Nephron progenitor cell (in vitro differentiated cells): ENCODE measurements at regions not wholly inside any gene's neighbourhood (a gene's known extent, or its start where the extent isn't known, plus 50 kb on each side); places are given as distances from the start of the nearest gene placed in this dataset.

Source experiments
- DNase-seq: peaks from one replicate; pipeline ENCODE4 v3.0.0; 2021
- H3K27ac Mint-ChIP-seq: 2 replicates; pipeline ENCODE4 v1.8.0; 2021; ENCODE audit warnings: mild to moderate bottlenecking, moderate library complexity, mixed read lengths
- H3K27me3 Mint-ChIP-seq: 2 replicates; pipeline ENCODE4 v1.8.0; 2021; ENCODE audit warnings: mild to moderate bottlenecking, low read depth, mixed read lengths; ENCODE audit not compliant: poor library complexity
- H3K36me3 Mint-ChIP-seq: 2 replicates; pipeline ENCODE4 v1.8.0; 2021; ENCODE audit warnings: low read depth, mixed read lengths
- H3K4me1 Mint-ChIP-seq: 2 replicates; pipeline ENCODE4 v1.8.0; 2021; ENCODE audit warnings: mixed read lengths
- H3K4me3 Mint-ChIP-seq: 2 replicates; pipeline ENCODE4 v1.8.0; 2021; ENCODE audit warnings: mild to moderate bottlenecking, moderate library complexity, mixed read lengths
- H3K9me3 Mint-ChIP-seq: 2 replicates; pipeline ENCODE4 v1.8.0; 2021; ENCODE audit warnings: mild to moderate bottlenecking, moderate library complexity, mixed read lengths
- TF ChIP-seq, protein P1 (sequence below): fragments of 200-600 bp; sonication (generic); IDR thresholded peaks from 2 replicates; pipeline ENCODE4 v1.5.0; 2021; ENCODE audit warnings: antibody characterized with exemption

DNA sequence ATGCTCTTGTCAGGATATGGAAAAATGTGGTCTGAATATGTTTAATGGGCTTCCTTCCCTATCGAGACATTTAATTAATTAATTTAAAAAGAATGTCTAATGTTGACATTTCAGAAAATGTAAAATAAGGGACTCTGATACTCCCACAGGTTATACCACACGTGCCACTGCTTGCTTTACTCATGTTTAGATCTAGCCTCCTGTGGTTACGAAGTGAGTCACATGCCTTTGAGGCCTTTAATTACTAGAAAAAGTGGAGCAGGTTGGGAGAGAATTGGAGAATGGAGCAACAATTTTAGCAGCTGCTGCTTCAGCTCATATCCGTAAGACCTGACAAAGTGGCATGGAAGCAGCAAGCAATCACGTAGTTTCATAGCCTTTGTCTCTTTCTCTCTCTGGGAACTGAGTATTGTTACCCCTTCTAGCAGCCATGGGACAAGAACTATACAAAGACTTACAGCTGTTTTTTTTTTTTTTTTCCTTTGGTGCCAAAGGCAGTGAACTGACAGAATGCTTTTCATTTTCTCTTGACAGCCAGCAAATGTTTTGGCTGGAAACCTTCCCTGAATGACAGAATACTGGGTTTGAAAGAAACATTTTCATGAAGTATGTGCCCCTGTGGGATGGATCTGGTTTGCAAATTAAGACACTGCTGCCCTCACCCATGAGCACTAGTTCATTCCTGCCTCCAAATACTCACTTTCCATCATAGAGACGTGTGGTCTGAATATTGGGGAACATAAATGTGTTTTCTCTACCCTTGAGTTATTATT, 355.1 kb upstream of the PABPC5 start:
- H3K9me3 Mint-ChIP-seq: peaks cover 11% of the 10 kb centered on the region
- H3K36me3 Mint-ChIP-seq: no peaks in the 10 kb centered on the region
- no peaks in the 10 kb centered on the region for H3K27me3 Mint-ChIP-seq
- DNase-seq: no peak
- H3K27ac Mint-ChIP-seq: no peak overlapping the region
- TF ChIP-seq, protein P1, sequence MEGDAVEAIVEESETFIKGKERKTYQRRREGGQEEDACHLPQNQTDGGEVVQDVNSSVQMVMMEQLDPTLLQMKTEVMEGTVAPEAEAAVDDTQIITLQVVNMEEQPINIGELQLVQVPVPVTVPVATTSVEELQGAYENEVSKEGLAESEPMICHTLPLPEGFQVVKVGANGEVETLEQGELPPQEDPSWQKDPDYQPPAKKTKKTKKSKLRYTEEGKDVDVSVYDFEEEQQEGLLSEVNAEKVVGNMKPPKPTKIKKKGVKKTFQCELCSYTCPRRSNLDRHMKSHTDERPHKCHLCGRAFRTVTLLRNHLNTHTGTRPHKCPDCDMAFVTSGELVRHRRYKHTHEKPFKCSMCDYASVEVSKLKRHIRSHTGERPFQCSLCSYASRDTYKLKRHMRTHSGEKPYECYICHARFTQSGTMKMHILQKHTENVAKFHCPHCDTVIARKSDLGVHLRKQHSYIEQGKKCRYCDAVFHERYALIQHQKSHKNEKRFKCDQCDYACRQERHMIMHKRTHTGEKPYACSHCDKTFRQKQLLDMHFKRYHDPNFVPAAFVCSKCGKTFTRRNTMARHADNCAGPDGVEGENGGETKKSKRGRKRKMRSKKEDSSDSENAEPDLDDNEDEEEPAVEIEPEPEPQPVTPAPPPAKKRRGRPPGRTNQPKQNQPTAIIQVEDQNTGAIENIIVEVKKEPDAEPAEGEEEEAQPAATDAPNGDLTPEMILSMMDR: no peak
- no peak overlapping the region for H3K4me3 Mint-ChIP-seq
- no peaks in the 10 kb centered on the region for H3K4me1 Mint-ChIP-seq

DNA sequence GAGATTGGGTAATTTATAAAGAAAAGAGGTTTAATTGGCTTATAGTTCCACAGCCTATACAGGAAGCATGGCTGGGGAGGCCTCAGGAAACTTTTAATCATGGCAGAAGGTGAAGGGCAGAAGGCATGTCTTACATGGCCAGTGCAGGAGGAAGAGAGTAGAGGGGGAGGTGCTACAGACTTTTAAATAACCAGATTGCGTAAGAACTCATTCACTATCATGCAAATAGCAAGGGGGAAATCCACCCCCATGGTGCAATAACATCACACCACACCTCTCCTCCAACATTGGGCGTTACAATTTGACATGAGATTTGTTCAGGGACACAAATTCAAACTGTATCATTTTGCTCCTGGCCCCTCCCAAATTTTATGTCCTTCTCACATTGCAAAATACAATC, 353.8 kb upstream of the PABPC5 start:
- Mint-ChIP-seq H3K36me3 (no peaks in the 10 kb centered on the region), H3K27me3 (no peaks in the 10 kb centered on the region), H3K9me3 (peaks cover 11% of the 10 kb centered on the region), H3K4me3 (no peak overlapping the region), H3K4me1 (no peaks in the 10 kb centered on the region), H3K27ac (no peak overlapping the region)
- TF ChIP-seq, protein P1: no peak
- no peak for DNase-seq

DNA sequence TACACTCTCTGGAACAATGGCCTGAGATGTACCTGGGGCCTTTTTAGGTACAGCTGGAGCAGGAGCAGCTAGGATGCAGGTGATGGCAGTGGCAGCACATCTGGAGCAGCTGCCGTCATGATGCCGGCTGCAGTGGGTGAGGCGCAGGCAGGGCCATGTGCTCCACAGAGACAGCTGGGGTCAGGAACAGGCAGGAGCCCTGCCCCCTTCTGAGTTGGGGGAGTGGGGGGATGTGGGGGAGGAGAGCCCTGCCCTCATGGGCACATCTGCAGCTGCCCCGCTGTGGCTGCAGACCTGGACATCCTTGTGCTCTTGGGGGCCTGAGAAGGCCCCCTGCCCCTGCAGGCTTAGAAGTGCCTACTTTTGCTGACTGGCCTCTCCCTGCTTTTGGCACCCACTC, 352.8 kb upstream of the PABPC5 start:
- DNase-seq: no peak
- H3K4me1 Mint-ChIP-seq: no peaks in the 10 kb centered on the region
- no peak overlapping the region for H3K4me3 Mint-ChIP-seq
- no peak overlapping the region for H3K27ac Mint-ChIP-seq
- H3K9me3 Mint-ChIP-seq: peaks cover 11% of the 10 kb centered on the region
- no peaks in the 10 kb centered on the region for H3K36me3 Mint-ChIP-seq
- H3K27me3 Mint-ChIP-seq: no peaks in the 10 kb centered on the region
- TF ChIP-seq, protein P1: no peak

DNA sequence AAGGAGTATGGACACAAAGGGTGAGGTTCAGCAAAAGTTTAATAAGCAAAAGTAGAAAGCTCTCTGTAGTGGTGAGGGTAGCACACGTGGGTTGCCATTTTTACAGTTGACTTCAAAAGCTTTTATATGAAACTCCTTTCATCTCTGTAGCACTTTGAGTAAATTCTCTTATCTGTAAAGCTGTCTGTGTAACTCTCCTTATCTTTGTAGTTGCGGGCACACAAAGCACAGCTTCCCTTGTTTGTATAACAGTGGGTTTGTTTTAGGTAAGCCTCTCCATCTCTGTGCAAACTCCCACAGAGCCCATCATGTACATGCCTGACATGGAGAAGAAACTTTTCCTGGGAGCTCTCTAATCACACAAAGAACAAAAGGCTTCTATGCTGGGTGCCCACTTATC, 325.9 kb upstream of the PABPC5 start:
- DNase-seq: no peak
- no peaks in the 10 kb centered on the region for H3K4me1 Mint-ChIP-seq
- H3K27me3 Mint-ChIP-seq: no peaks in the 10 kb centered on the region
- TF ChIP-seq, protein P1: no peak
- H3K36me3 Mint-ChIP-seq: no peaks in the 10 kb centered on the region
- no peak overlapping the region for H3K27ac Mint-ChIP-seq
- peaks cover 46% of the 10 kb centered on the region for H3K9me3 Mint-ChIP-seq
- no peak overlapping the region for H3K4me3 Mint-ChIP-seq

DNA sequence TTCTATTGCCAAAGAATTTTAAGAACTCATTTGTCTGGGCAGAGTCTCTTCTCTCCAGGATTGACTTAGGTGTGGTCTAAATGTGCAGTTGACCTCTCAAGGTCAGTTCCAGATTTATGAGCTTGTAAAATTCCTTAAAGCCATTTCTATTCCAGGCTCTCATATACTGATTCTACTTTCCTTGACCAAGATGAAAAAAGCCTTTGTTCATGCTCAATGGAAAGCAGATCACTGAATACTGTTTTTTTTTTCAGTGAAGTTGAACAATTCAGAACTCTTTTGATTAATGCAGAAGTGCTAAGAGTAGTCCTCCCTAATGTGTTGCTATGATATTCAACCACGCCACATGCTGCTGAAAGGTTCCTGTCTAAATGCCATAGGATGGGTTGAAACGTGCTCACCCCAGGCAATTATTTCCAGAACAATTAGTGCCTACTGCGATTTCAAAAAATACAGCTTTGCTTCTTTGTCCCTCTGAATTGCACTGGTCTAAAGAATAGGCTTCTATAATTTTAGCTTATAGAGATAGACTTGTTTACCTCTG, 312.4 kb upstream of the PABPC5 start:
- H3K9me3 Mint-ChIP-seq: peaks cover 2% of the 10 kb centered on the region
- H3K4me1 Mint-ChIP-seq: peaks cover 26% of the 10 kb centered on the region
- DNase-seq: no peak
- H3K4me3 Mint-ChIP-seq: no peak overlapping the region
- H3K27me3 Mint-ChIP-seq: no peaks in the 10 kb centered on the region
- H3K27ac Mint-ChIP-seq: no peak overlapping the region
- H3K36me3 Mint-ChIP-seq: no peaks in the 10 kb centered on the region
- TF ChIP-seq, protein P1: no peak

DNA sequence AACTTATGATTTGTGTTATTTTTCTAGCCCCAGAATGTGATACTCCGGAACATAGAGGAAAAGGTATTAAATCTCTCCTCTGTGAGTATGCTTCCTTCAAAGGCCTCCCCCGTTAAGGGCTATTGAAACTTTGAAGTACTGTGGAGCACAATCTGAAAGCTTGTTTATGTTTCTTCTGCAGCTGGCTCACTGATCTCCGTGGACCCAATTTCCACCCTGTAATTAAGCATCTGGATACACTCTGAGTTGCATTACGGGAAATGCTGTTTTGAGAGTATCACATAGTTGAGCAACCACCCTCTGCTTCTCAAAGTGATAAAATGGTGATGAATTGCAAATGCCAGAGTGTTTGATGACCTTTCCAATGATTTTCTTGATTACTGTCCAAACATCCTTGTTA, 296.8 kb upstream of the PABPC5 start:
- DNase-seq: peak; percentile 4
- no peaks in the 10 kb centered on the region for H3K27me3 Mint-ChIP-seq
- H3K27ac Mint-ChIP-seq: peak overlapping the region; percentile 84
- H3K9me3 Mint-ChIP-seq: peaks cover 37% of the 10 kb centered on the region
- peaks cover 16% of the 10 kb centered on the region for H3K36me3 Mint-ChIP-seq
- no peak overlapping the region for H3K4me3 Mint-ChIP-seq
- peaks cover 23% of the 10 kb centered on the region for H3K4me1 Mint-ChIP-seq
- TF ChIP-seq, protein P1: no peak
